BJ (cell line): ENCODE measurements at regions not wholly inside any gene's neighbourhood (a gene's known extent, or its start where the extent isn't known, plus 50 kb on each side); places are given as distances from the start of the nearest gene placed in this dataset.
"Not testable (repeated sequence)": the region's sequence is repeated elsewhere in the genome, so short reads cannot be mapped to it uniquely, and the experiment has no call there.

Experiments
- CTCF ChIA-PET: fragments of 350-600 bp; formaldehyde crosslinking; extraction: SDS; loops from one replicate; lab custom pipeline; 2021; ENCODE audit warnings: antibody characterized with exemption, inconsistent platforms; lab: Yijun Ruan, JAX
- POLR2A ChIA-PET: fragments of 300-600 bp; sonication (Branson Sonifier 250); formaldehyde crosslinking; extraction: SDS; loops from one replicate; lab custom pipeline; 2021; ENCODE audit warnings: antibody characterized with exemption; lab: Charles Lee
- DNase-seq: peaks from one replicate; pipeline ENCODE4 v3.0.0-alpha.2; 2011; ENCODE audit warnings: low read depth
- H3K27me3 ChIP-seq: 2 replicates; pipeline ENCODE4 v1.6.0; 2011; ENCODE audit warnings: low read length; ENCODE audit not compliant: control insufficient read depth, insufficient read depth
- H3K36me3 ChIP-seq: 2 replicates; pipeline ENCODE4 v1.5.1; 2011; ENCODE audit warnings: low read length; ENCODE audit not compliant: control insufficient read depth, insufficient read depth
- H3K4me3 ChIP-seq: 2 replicates; pipeline ENCODE4 v1.5.1; 2011; ENCODE audit warnings: low read depth, mild to moderate bottlenecking, control low read depth, low read length
- CTCF ChIP-seq: IDR thresholded peaks from 2 replicates; pipeline ENCODE4 v1.5.1; 2011; ENCODE audit warnings: low read depth, mild to moderate bottlenecking, control low read depth, inconsistent platforms, low read length, moderate library complexity; ENCODE audit not compliant: insufficient read depth

GRCh38 chr15:96142498-96142897 is 188.0 kb upstream of the NR2F2 start:
- no peak for TF ChIP-seq CTCF
- Histone ChIP-seq H3K4me3 (no peak overlapping the region), H3K27me3 (no peaks in the 10 kb centered on the region), H3K36me3 (no peaks in the 10 kb centered on the region)
- CTCF ChIA-PET, result interaction anchor here (1.3 kb wide), 1 partner anchor 13 kb away, joined by 3 read pairs; no protein-coding TSS in a partner anchor
- DNase-seq, result no peak
- POLR2A ChIA-PET, result no interaction called here

- POLR2A ChIA-PET, result no interaction called here
- Histone ChIP-seq H3K4me3 (no peak overlapping the region), H3K27me3 (no peaks in the 10 kb centered on the region), H3K36me3 (no peaks in the 10 kb centered on the region)
- CTCF ChIA-PET, result interaction anchor here (0.6 kb wide), 1 partner anchor 106 kb away, joined by 3 read pairs; no protein-coding TSS in a partner anchor
- no peak for TF ChIP-seq CTCF
- no peak for DNase-seq
Observed at GRCh38 chr15:96144734-96145133, 185.8 kb upstream of the NR2F2 start.

- H3K27me3 ChIP-seq, result no peaks in the 10 kb centered on the region
- no peak for TF ChIP-seq CTCF
- DNase-seq, result no peak
- ChIA-PET CTCF (interaction anchor here (0.6 kb wide), 1 partner anchor 21 kb away, joined by 3 read pairs; no protein-coding TSS in a partner anchor), POLR2A (no interaction called here)
- H3K36me3 ChIP-seq, result no peaks in the 10 kb centered on the region
- no peak overlapping the region for H3K4me3 ChIP-seq
Observed at GRCh38 chr15:96146726-96147125, 183.8 kb upstream of the NR2F2 start.

GRCh38 chr15:96147267-96147666 is 183.2 kb upstream of the NR2F2 start:
- TF ChIP-seq CTCF, result no peak
- DNase-seq, result no peak
- Histone ChIP-seq H3K27me3 (no peaks in the 10 kb centered on the region), H3K36me3 (no peaks in the 10 kb centered on the region), H3K4me3 (no peak overlapping the region)
- ChIA-PET POLR2A (no interaction called here), CTCF (interaction anchor here (0.6 to 0.7 kb wide), 2 partner anchors 79 to 164 kb away, joined by 3 to 4 read pairs; no protein-coding TSS in a partner anchor)

- Histone ChIP-seq H3K27me3 (no peaks in the 10 kb centered on the region), H3K36me3 (no peaks in the 10 kb centered on the region), H3K4me3 (no peak overlapping the region)
- POLR2A ChIA-PET, result no interaction called here
- CTCF ChIA-PET, result interaction anchor here (1.4 kb wide), 1 partner anchor 24 kb away, joined by 4 read pairs; no protein-coding TSS in a partner anchor
- no peak for TF ChIP-seq CTCF
- DNase-seq, result no peak
Observed at GRCh38 chr15:96150254-96150653, 180.2 kb upstream of the NR2F2 start.

- POLR2A ChIA-PET, result interaction anchor here (0.6 kb wide), 1 partner anchor 176 kb away, joined by 4 read pairs; no protein-coding TSS in a partner anchor
- DNase-seq, H3K27me3 ChIP-seq, CTCF ChIA-PET, H3K36me3 ChIP-seq, H3K4me3 ChIP-seq: not testable (repeated sequence)
Observed at GRCh38 chr15:96151749-96152148, 178.8 kb upstream of the NR2F2 start.
